CD14-positive monocyte (primary cell): ENCODE measurements at regions not wholly inside any gene's neighbourhood (a gene's known extent, or its start where the extent isn't known, plus 50 kb on each side); places are given as distances from the start of the nearest gene placed in this dataset.

Source experiments
- DNase-seq, 3 donors: peaks; one replicate each; pipeline ENCODE4 v3.0.0-alpha.2; 2011 to 2022
- H2AFZ ChIP-seq: 2 replicates; pipeline ENCODE4 v1.6.0; 2012; ENCODE audit warnings: mild to moderate bottlenecking, low read depth, low read length, inconsistent platforms; ENCODE audit not compliant: insufficient read depth, poor library complexity, severe bottlenecking
- H3K27ac ChIP-seq, 2 donors: 1 replicate in 1 of 2; 2 replicates in 1 of 2; pipeline ENCODE4 v1.5.1; 2012 to 2013; ENCODE audit warnings: low read length in 2 of 2, control low read depth in 1 of 2, inconsistent platforms in 1 of 2, low read depth in 1 of 2, mild to moderate bottlenecking in 1 of 2
- H3K27me3 ChIP-seq, 2 donors: one replicate each; pipeline versions ENCODE4 v1.6.0 to v1.6.1; 2011 to 2013; ENCODE audit warnings: low read length in 2 of 2; ENCODE audit not compliant: control insufficient read depth in 2 of 2, insufficient read depth in 2 of 2
- H3K36me3 ChIP-seq, 2 donors: replicated peaks in 1 of 2; 1 replicate in 1 of 2; 2 replicates in 1 of 2; pipeline versions ENCODE4 v1.5.1 to v1.6.1; 2012 to 2013; ENCODE audit warnings: low read length in 2 of 2, control low read depth in 1 of 2, inconsistent platforms in 1 of 2, mild to moderate bottlenecking in 1 of 2; ENCODE audit not compliant: insufficient read depth in 2 of 2, control insufficient read depth in 1 of 2
- H3K4me1 ChIP-seq, 2 donors: 1 replicate in 1 of 2; 2 replicates in 1 of 2; pipeline versions ENCODE4 v1.5.1 to v1.6.1; 2012 to 2013; ENCODE audit warnings: low read length in 2 of 2, control low read depth in 1 of 2, inconsistent platforms in 1 of 2, mild to moderate bottlenecking in 1 of 2, moderate library complexity in 1 of 2; ENCODE audit not compliant: insufficient read depth in 2 of 2, control insufficient read depth in 1 of 2
- H3K4me2 ChIP-seq: replicated peaks from 2 replicates; pipeline ENCODE3; 2012; ENCODE audit warnings: low read length, moderate library complexity, mild to moderate bottlenecking; ENCODE audit not compliant: poor library complexity, severe bottlenecking; ENCODE audit errors: extremely low read depth
- H3K4me3 ChIP-seq, 3 experiments: fragments of 200-600 bp in 1 of 3; sonication (generic) in 1 of 3; replicated peaks in 1 of 3; 1 replicate in 2 of 3; 2 replicates in 1 of 3; pipeline ENCODE4 v1.5.1; 2011 to 2013; ENCODE audit warnings: low read length in 3 of 3, mild to moderate bottlenecking in 3 of 3, control low read depth in 2 of 3, low read depth in 2 of 3, inconsistent platforms in 1 of 3, moderate library complexity in 1 of 3
- H3K79me2 ChIP-seq: 2 replicates; pipeline ENCODE4 v1.6.0; 2012; ENCODE audit warnings: mild to moderate bottlenecking, control low read depth, inconsistent platforms, low read length, moderate library complexity; ENCODE audit not compliant: insufficient read depth
- H3K9ac ChIP-seq: 2 replicates; pipeline ENCODE4 v1.6.0; 2017; ENCODE audit warnings: low read length, mild to moderate bottlenecking; ENCODE audit not compliant: insufficient read depth, poor library complexity, severe bottlenecking
- H3K9me3 ChIP-seq, 2 donors: replicated peaks in 1 of 2; 1 replicate in 1 of 2; 2 replicates in 1 of 2; pipeline versions ENCODE4 v1.5.1 to v1.6.1; 2012 to 2013; ENCODE audit warnings: low read length in 2 of 2, control low read depth in 1 of 2; ENCODE audit not compliant: control insufficient read depth in 1 of 2, insufficient read depth in 1 of 2
- H4K20me1 ChIP-seq: 2 replicates; pipeline ENCODE4 v1.6.0; 2012; ENCODE audit warnings: mild to moderate bottlenecking, low read length, control low read depth, moderate library complexity; ENCODE audit not compliant: insufficient read depth
- H3K27ac Mint-ChIP-seq, 7 donors: one replicate each; pipeline ENCODE4 v1.8.0; 2020; ENCODE audit warnings: mild to moderate bottlenecking in 7 of 7, mixed read lengths in 7 of 7, moderate library complexity in 6 of 7, inconsistent platforms in 2 of 7
- H3K27me3 Mint-ChIP-seq, 3 donors: one replicate each; pipeline ENCODE4 v1.8.0; 2021 to 2022; ENCODE audit warnings: low read depth in 3 of 3, mild to moderate bottlenecking in 3 of 3, mixed read lengths in 3 of 3, moderate library complexity in 3 of 3, inconsistent platforms in 1 of 3
- H3K36me3 Mint-ChIP-seq, 2 donors: one replicate each; pipeline ENCODE4 v1.8.0; 2020; ENCODE audit warnings: mixed read lengths in 2 of 2, inconsistent platforms in 1 of 2, mild to moderate bottlenecking in 1 of 2
- H3K4me1 Mint-ChIP-seq: one replicate; pipeline ENCODE4 v1.8.0; 2020; ENCODE audit warnings: mild to moderate bottlenecking, mixed read lengths
- H3K4me3 Mint-ChIP-seq, 2 donors: one replicate each; pipeline ENCODE4 v1.8.0; 2020; ENCODE audit warnings: mild to moderate bottlenecking in 2 of 2, mixed read lengths in 2 of 2, moderate library complexity in 1 of 2
- H3K9me3 Mint-ChIP-seq, 7 donors: one replicate each; pipeline ENCODE4 v1.8.0; 2020 to 2022; ENCODE audit warnings: mixed read lengths in 7 of 7, mild to moderate bottlenecking in 6 of 7, moderate library complexity in 6 of 7, inconsistent platforms in 2 of 7
- CTCF ChIP-seq: fragments of 200-600 bp; IDR thresholded peaks from one replicate; pipeline ENCODE4 v1.8.0; 2022; ENCODE audit warnings: antibody characterized with exemption, mild to moderate bottlenecking
- WGBS: methylation state at CpG from one replicate; pipeline ENCODE4 v1.1.5; 2013; ENCODE audit warnings: missing lambda C conversion rate; ENCODE audit not compliant: insufficient coverage; 5-methylcytosine and 5-hydroxymethylcytosine counted together
- intact Hi-C, 2 donors: fragments of 100-400 bp; cut with micrococcal nuclease; formaldehyde crosslinking; loops; one replicate each; pipeline versions ENCODE4 v1.15.0 to v1.15.1; 2023

GRCh38 chr7:24440892-24441291 is 132.4 kb upstream of the PALS2 start:
- Mint-ChIP-seq H3K27me3 (peaks cover 0 to 4% (median 0%) of the 10 kb centered on the region in 3 donors), H3K4me1 (peaks cover 28% of the 10 kb centered on the region), H3K27ac (no peak overlapping the region), H3K9me3 (peaks cover 0 to 10% (median 1%) of the 10 kb centered on the region in 7 donors), H3K36me3 (no peaks in the 10 kb centered on the region), H3K4me3 (no peak overlapping the region)
- Histone ChIP-seq H3K4me1 (peaks cover 21 to 28% of the 10 kb centered on the region in 2 donors), H3K79me2 (no peaks in the 10 kb centered on the region), H3K36me3 (no peaks in the 10 kb centered on the region), H3K9ac (no peak overlapping the region), H3K4me3 (no peak overlapping the region), H4K20me1 (no peaks in the 10 kb centered on the region), H2AFZ (no peak overlapping the region), H3K4me2 (no peak overlapping the region), H3K9me3 (peaks cover 0 to 3% of the 10 kb centered on the region in 2 donors), H3K27me3 (no peaks in the 10 kb centered on the region), H3K27ac (no peak overlapping the region)
- intact Hi-C loops: no loop called here
- TF ChIP-seq CTCF: no peak
- WGBS: no CpG with 5 or more reads among the region's 3 CpGs
- no peak for DNase-seq

DNA sequence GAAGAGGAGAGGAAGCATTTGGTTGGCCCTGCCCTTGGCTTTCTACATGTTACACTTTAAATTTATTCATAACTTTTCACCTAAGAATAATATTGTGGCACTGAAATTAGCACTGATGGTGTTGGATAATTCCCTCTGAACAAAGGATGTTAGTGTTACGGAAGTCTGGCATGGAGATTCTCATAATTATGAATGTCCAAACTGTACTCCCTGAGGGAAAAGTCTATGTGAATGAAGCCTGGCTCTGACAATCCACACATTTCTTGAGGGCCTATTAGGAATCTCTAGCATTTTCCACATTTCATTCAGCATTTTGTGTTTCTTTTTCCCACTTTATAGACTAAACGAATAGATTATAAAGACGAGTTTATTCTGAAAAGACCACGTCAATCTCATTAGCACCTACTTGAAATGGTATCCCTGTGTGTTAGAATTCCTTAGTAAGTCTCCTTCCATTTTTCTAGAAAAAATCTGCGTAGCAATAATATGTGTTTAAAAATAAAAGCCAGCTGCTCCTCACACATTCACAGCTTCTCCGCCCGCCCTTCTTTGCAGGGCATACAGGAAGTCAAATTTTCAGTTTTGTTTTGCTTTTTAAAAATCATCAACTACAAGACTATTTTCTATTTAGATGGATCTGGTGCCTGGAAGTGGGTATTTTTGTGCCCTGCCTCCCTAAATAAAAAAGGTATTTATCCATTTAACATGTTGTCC is 131.8 kb upstream of the PALS2 start:
- no peak overlapping the region for H3K4me3 Mint-ChIP-seq
- no peaks in the 10 kb centered on the region for H3K27me3 ChIP-seq
- no peaks in the 10 kb centered on the region for H3K36me3 Mint-ChIP-seq
- H3K4me1 Mint-ChIP-seq: peaks cover 28% of the 10 kb centered on the region
- H3K9me3 ChIP-seq: peaks cover 0 to 3% of the 10 kb centered on the region in 2 donors
- H3K79me2 ChIP-seq: no peaks in the 10 kb centered on the region
- intact Hi-C loops: no loop called here
- DNase-seq: no peak
- peaks cover 0 to 4% (median 0%) of the 10 kb centered on the region in 3 donors for H3K27me3 Mint-ChIP-seq
- H3K4me2 ChIP-seq: peak overlapping the region; percentile 29
- no peak for TF ChIP-seq CTCF
- peak overlapping the region; percentile 9 for H3K9ac ChIP-seq
- H3K4me1 ChIP-seq: peaks cover 21 to 28% of the 10 kb centered on the region in 2 donors
- WGBS: 100% methylated on average over 1 of the region's 7 CpGs
- peak overlapping the region in 1 of 3 experiments; percentile 18 for H3K4me3 ChIP-seq
- H3K9me3 Mint-ChIP-seq: peaks cover 0 to 10% (median 0%) of the 10 kb centered on the region in 7 donors
- H4K20me1 ChIP-seq: no peaks in the 10 kb centered on the region
- H3K27ac Mint-ChIP-seq: no peak overlapping the region
- peak overlapping the region; percentile 37 for H2AFZ ChIP-seq
- H3K36me3 ChIP-seq: no peaks in the 10 kb centered on the region
- H3K27ac ChIP-seq: no peak overlapping the region
